ENCODE measurements at regions not wholly inside any gene's neighbourhood (a gene's known extent, or its start where the extent isn't known, plus 50 kb on each side); places are given as distances from the start of the nearest gene placed in this dataset.

GRCh38 chr3:147914532-147914931 lies 505.4 kb downstream of the ZIC1 start:
- TF ChIP-seq, protein P1, sequence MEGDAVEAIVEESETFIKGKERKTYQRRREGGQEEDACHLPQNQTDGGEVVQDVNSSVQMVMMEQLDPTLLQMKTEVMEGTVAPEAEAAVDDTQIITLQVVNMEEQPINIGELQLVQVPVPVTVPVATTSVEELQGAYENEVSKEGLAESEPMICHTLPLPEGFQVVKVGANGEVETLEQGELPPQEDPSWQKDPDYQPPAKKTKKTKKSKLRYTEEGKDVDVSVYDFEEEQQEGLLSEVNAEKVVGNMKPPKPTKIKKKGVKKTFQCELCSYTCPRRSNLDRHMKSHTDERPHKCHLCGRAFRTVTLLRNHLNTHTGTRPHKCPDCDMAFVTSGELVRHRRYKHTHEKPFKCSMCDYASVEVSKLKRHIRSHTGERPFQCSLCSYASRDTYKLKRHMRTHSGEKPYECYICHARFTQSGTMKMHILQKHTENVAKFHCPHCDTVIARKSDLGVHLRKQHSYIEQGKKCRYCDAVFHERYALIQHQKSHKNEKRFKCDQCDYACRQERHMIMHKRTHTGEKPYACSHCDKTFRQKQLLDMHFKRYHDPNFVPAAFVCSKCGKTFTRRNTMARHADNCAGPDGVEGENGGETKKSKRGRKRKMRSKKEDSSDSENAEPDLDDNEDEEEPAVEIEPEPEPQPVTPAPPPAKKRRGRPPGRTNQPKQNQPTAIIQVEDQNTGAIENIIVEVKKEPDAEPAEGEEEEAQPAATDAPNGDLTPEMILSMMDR (IDR thresholded peaks at IDR 0.05; ENCODE audit: insufficient read depth, low read length), result no peak
- TF ChIP-seq POLR2AphosphoS5 (IDR thresholded peaks at IDR 0.05; ENCODE audit: low read depth), result no peak
- TF ChIP-seq, protein P2, sequence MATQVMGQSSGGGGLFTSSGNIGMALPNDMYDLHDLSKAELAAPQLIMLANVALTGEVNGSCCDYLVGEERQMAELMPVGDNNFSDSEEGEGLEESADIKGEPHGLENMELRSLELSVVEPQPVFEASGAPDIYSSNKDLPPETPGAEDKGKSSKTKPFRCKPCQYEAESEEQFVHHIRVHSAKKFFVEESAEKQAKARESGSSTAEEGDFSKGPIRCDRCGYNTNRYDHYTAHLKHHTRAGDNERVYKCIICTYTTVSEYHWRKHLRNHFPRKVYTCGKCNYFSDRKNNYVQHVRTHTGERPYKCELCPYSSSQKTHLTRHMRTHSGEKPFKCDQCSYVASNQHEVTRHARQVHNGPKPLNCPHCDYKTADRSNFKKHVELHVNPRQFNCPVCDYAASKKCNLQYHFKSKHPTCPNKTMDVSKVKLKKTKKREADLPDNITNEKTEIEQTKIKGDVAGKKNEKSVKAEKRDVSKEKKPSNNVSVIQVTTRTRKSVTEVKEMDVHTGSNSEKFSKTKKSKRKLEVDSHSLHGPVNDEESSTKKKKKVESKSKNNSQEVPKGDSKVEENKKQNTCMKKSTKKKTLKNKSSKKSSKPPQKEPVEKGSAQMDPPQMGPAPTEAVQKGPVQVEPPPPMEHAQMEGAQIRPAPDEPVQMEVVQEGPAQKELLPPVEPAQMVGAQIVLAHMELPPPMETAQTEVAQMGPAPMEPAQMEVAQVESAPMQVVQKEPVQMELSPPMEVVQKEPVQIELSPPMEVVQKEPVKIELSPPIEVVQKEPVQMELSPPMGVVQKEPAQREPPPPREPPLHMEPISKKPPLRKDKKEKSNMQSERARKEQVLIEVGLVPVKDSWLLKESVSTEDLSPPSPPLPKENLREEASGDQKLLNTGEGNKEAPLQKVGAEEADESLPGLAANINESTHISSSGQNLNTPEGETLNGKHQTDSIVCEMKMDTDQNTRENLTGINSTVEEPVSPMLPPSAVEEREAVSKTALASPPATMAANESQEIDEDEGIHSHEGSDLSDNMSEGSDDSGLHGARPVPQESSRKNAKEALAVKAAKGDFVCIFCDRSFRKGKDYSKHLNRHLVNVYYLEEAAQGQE (IDR thresholded peaks at IDR 0.05; ENCODE audit: insufficient replicate concordance, low read depth), result no peak

All from HL-60 (cell line).